ENCODE measurements at regions not wholly inside any gene's neighbourhood (a gene's known extent, or its start where the extent isn't known, plus 50 kb on each side); places are given as distances from the start of the nearest gene placed in this dataset.

GRCh38 chr18:68148863-68149262 is 566.0 kb downstream of the TMX3 start:
- DNase-seq (ENCODE audit: low read depth): peak; percentile 43

GRCh38 chr18:68147728-68148127 is 567.2 kb downstream of the TMX3 start:
- peak; percentile 13 for DNase-seq (ENCODE audit: low read depth)

- DNase-seq (ENCODE audit: low read depth): no peak
These were observed 593.1 kb downstream of the TMX3 start for GRCh38 chr18:68121826-68122225.

- DNase-seq (ENCODE audit: low read depth): no peak
These were observed 593.6 kb downstream of the TMX3 start for GRCh38 chr18:68121308-68121707.

- DNase-seq (ENCODE audit: low read depth): no peak
These were observed 598.5 kb upstream of the DSEL start for GRCh38 chr18:68114989-68115388.

- DNase-seq (ENCODE audit: low read depth): no peak
These were observed 587.5 kb upstream of the DSEL start for GRCh38 chr18:68104036-68104435.

- DNase-seq (ENCODE audit: low read depth): no peak
These were observed 587.0 kb upstream of the DSEL start for GRCh38 chr18:68103561-68103960.

- no peak for DNase-seq (ENCODE audit: low read depth)
These were observed 585.6 kb upstream of the DSEL start for GRCh38 chr18:68102117-68102516.

- no peak for DNase-seq (ENCODE audit: low read depth)
These were observed 582.1 kb upstream of the DSEL start for GRCh38 chr18:68098655-68099054.

- DNase-seq (ENCODE audit: low read depth): peak; percentile 40
These were observed 570.0 kb upstream of the DSEL start for GRCh38 chr18:68086481-68086880.

GRCh38 chr18:68085251-68085650 is 568.7 kb upstream of the DSEL start:
- no peak for DNase-seq (ENCODE audit: low read depth)

GRCh38 chr18:68083776-68084175 is 567.3 kb upstream of the DSEL start:
- DNase-seq (ENCODE audit: low read depth): no peak

- DNase-seq (ENCODE audit: low read depth): peak; percentile 64
These were observed 566.6 kb upstream of the DSEL start for GRCh38 chr18:68083131-68083530.

GRCh38 chr18:68072744-68073143 is 556.2 kb upstream of the DSEL start:
- no peak for DNase-seq (ENCODE audit: low read depth)

- no peak for DNase-seq (ENCODE audit: low read depth)
These were observed 544.4 kb upstream of the DSEL start for GRCh38 chr18:68060871-68061270.

- DNase-seq (ENCODE audit: low read depth): no peak
These were observed 540.4 kb upstream of the DSEL start for GRCh38 chr18:68056936-68057335.

- DNase-seq (ENCODE audit: low read depth): no peak
These were observed 538.1 kb upstream of the DSEL start for GRCh38 chr18:68054669-68055068.

- no peak for DNase-seq (ENCODE audit: low read depth)
These were observed 536.8 kb upstream of the DSEL start for GRCh38 chr18:68053290-68053689.

- peak; percentile 86 for DNase-seq (ENCODE audit: low read depth)
These were observed 524.8 kb upstream of the DSEL start for GRCh38 chr18:68041327-68041726.

- DNase-seq (ENCODE audit: low read depth): no peak
These were observed 523.7 kb upstream of the DSEL start for GRCh38 chr18:68040198-68040597.

- no peak for DNase-seq (ENCODE audit: low read depth)
These were observed 519.4 kb upstream of the DSEL start for GRCh38 chr18:68035774-68036522.

- DNase-seq (ENCODE audit: low read depth): no peak
These were observed 517.8 kb upstream of the DSEL start for GRCh38 chr18:68034296-68034695.

- DNase-seq (ENCODE audit: low read depth): no peak
These were observed 516.9 kb upstream of the DSEL start for GRCh38 chr18:68033466-68033865.

- DNase-seq (ENCODE audit: low read depth): peak; percentile 51
These were observed 508.2 kb upstream of the DSEL start for GRCh38 chr18:68024716-68025115.
